Stomach (tissue), 4 donors: ENCODE measurements at regions not wholly inside any gene's neighbourhood (a gene's known extent, or its start where the extent isn't known, plus 50 kb on each side); places are given as distances from the start of the nearest gene placed in this dataset.
"Not testable (repeated sequence)": the region's sequence is repeated elsewhere in the genome, so short reads cannot be mapped to it uniquely, and the experiment has no call there.

Source experiments
- EP300 ChIP-seq: sonication (generic); formaldehyde crosslinking; IDR thresholded peaks from one replicate; pipeline ENCODE4 v1.6.1; 2017; ENCODE audit warnings: antibody characterized with exemption
- POLR2A ChIP-seq, 4 donors: fragments of 450-650 bp; IDR thresholded peaks; one replicate each; pipeline ENCODE4 v1.6.1; 2016; ENCODE audit warnings: antibody characterized with exemption in 4 of 4, control low read depth in 2 of 4, mild to moderate bottlenecking in 1 of 4, moderate library complexity in 1 of 4
- TF ChIP-seq, protein P1 (sequence below), 7 experiments: fragments of 450-650 bp in 4 of 7; fragments of 200-600 bp in 3 of 7; sonication (generic) in 3 of 7; IDR thresholded peaks; one replicate each; pipeline ENCODE4 v1.5.1; 2016 to 2019; ENCODE audit warnings: antibody characterized with exemption in 7 of 7, control low read depth in 2 of 7, mild to moderate bottlenecking in 1 of 7

DNA sequence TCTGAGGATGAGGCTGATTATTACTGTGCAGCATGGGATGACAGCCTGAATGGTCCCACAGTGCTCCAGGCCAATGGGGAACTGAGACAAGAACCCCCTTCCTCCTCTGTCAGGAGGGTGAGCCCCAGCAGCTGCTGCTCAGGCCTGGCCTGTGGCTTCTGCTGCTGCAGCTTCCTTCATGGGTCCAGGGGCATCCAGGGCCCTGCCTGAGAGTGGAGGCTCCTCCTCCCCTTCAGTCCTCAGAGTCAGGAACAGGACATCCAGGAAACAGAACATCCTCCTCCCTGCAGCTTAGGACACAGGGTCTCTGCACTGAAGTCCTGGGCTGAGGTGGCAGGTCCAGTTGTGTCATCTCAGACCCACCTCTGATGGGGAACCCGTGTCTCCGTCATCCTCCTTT lies 127.2 kb downstream of the ZNF280B start:
- TF ChIP-seq, protein P1, sequence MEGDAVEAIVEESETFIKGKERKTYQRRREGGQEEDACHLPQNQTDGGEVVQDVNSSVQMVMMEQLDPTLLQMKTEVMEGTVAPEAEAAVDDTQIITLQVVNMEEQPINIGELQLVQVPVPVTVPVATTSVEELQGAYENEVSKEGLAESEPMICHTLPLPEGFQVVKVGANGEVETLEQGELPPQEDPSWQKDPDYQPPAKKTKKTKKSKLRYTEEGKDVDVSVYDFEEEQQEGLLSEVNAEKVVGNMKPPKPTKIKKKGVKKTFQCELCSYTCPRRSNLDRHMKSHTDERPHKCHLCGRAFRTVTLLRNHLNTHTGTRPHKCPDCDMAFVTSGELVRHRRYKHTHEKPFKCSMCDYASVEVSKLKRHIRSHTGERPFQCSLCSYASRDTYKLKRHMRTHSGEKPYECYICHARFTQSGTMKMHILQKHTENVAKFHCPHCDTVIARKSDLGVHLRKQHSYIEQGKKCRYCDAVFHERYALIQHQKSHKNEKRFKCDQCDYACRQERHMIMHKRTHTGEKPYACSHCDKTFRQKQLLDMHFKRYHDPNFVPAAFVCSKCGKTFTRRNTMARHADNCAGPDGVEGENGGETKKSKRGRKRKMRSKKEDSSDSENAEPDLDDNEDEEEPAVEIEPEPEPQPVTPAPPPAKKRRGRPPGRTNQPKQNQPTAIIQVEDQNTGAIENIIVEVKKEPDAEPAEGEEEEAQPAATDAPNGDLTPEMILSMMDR (IDR thresholded peaks at IDR 0.05) = not testable (repeated sequence)
- not testable (repeated sequence) for TF ChIP-seq POLR2A (IDR thresholded peaks at IDR 0.05); EP300
